ENCODE measurements at regions not wholly inside any gene's neighbourhood (a gene's known extent, or its start where the extent isn't known, plus 50 kb on each side); places are given as distances from the start of the nearest gene placed in this dataset.

- no peak overlapping the region for H3K27ac ChIP-seq
- TF ChIP-seq ZFX (IDR thresholded peaks at IDR 0.05; ENCODE audit: borderline replicate concordance) (no peak), CTCF (IDR thresholded peaks at IDR 0.05) (no peak)
Observed at GRCh38 chr4:121216461-121216860, 52.3 kb upstream of the TNIP3 start.

- TF ChIP-seq CTCF (IDR thresholded peaks at IDR 0.05) (no peak), ZFX (IDR thresholded peaks at IDR 0.05; ENCODE audit: borderline replicate concordance) (no peak)
- H3K27ac ChIP-seq: no peak overlapping the region
Observed at GRCh38 chr4:121213940-121214339, 49.8 kb upstream of the TNIP3 start.
